MCF 10A (cell line): ENCODE measurements at regions not wholly inside any gene's neighbourhood (a gene's known extent, or its start where the extent isn't known, plus 50 kb on each side); places are given as distances from the start of the nearest gene placed in this dataset.

Experiments used
- BruUV-seq: library from RNA; stranded (reverse); fragments of 400-500 nt; replicated peaks from 2 replicates; lab custom pipeline; 2021; lab: Mats Ljungman, UMichigan
- CTCF ChIA-PET: fragments of 300-600 bp; sonication (Branson Sonifier 250); formaldehyde crosslinking; extraction: SDS; loops from one replicate; lab custom pipeline; 2021; ENCODE audit warnings: antibody characterized with exemption, inconsistent platforms; lab: Yijun Ruan, JAX
- POLR2A ChIA-PET: fragments of 300-600, 350-650 bp; sonication (Branson Sonifier 250); formaldehyde crosslinking; extraction: SDS; loops from one replicate; lab custom pipeline; 2020; ENCODE audit warnings: antibody characterized with exemption, inconsistent platforms; lab: Yijun Ruan, JAX
- DNase-seq: peaks from one replicate; pipeline ENCODE4 v3.0.0-alpha.2; 2018; ENCODE audit not compliant: unreplicated experiment
- H3K27ac Mint-ChIP-seq: one replicate; pipeline ENCODE4 v1.8.0; 2022; ENCODE audit warnings: mild to moderate bottlenecking, low read depth, mixed read lengths; ENCODE audit not compliant: unreplicated experiment
- H3K27me3 Mint-ChIP-seq: one replicate; pipeline ENCODE4 v1.8.0; 2022; ENCODE audit warnings: mixed read lengths; ENCODE audit not compliant: insufficient read depth, unreplicated experiment
- H3K36me3 Mint-ChIP-seq: one replicate; pipeline ENCODE4 v1.8.0; 2022; ENCODE audit warnings: mild to moderate bottlenecking, moderate library complexity, mixed read lengths; ENCODE audit not compliant: insufficient read depth, unreplicated experiment
- H3K4me1 Mint-ChIP-seq: one replicate; pipeline ENCODE4 v1.8.0; 2022; ENCODE audit warnings: mixed read lengths; ENCODE audit not compliant: insufficient read depth, unreplicated experiment
- H3K4me3 Mint-ChIP-seq: one replicate; pipeline ENCODE4 v1.8.0; 2022; ENCODE audit warnings: mild to moderate bottlenecking, moderate library complexity, mixed read lengths; ENCODE audit not compliant: unreplicated experiment
- H3K9me3 Mint-ChIP-seq: one replicate; pipeline ENCODE4 v1.8.0; 2022; ENCODE audit warnings: mixed read lengths; ENCODE audit not compliant: unreplicated experiment
- CTCF ChIP-seq: fragments of 200-600 bp; IDR thresholded peaks from one replicate; pipeline ENCODE4 v1.8.0; 2022; ENCODE audit warnings: antibody characterized with exemption, mild to moderate bottlenecking; ENCODE audit not compliant: unreplicated experiment
- intact Hi-C: fragments of 100-400 bp; cut with micrococcal nuclease; formaldehyde crosslinking; loops from 2 replicates; pipeline ENCODE4 v1.14.1; 2022

DNA sequence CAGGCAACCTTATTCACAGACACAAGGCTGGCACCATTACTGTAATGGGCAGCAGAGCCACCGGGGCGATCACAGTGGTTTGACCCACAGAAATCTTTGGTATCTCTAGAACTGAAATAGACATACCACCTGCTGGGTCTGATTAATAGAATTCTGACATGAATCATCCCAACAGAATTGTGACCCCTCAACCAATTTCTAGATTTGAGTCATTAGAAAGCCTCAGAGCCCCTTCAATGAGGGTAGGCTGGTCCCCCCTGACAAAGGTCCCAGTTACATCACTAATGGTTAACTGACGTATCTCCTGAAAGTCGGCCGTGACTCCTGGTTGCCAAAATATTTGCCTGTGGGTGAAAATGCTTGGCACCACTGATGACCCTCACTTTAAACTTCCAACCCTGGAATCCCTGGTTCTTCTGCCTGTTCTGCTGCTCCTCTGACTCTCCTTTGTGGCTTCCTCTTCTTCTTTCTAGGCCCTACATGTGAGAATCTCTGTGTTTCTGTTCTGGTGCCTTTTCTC is 124.9 kb upstream of the ARID1B start:
- Mint-ChIP-seq H3K9me3 (no peaks in the 10 kb centered on the region), H3K27ac (no peak overlapping the region), H3K4me1 (no peaks in the 10 kb centered on the region), H3K4me3 (no peak overlapping the region), H3K27me3 (peaks cover 15% of the 10 kb centered on the region), H3K36me3 (no peaks in the 10 kb centered on the region)
- CTCF ChIA-PET: no interaction called here
- no TSS peak for BruUV-seq
- POLR2A ChIA-PET: no interaction called here
- DNase-seq: no peak
- TF ChIP-seq CTCF: no peak
- intact Hi-C loops: no loop called here

DNA sequence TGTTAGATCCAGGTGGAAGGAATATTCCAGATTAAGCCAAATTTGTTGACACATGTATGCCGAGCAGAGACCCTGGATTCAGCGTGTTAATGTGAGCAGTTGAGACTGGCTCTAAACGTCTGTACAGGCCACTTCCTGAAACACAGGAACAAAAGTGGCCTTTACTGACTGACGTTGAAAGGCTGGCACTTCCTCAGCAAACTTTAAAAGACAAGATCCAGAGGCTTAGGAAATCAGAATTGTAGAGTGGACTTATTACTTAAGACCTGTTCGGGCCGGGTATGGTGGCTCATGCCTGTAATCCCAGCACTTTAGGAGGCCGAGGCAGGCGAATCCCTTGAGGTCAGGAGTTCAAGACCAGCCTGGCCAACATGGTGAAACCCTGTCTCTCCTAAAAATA is 125.7 kb upstream of the ARID1B start:
- POLR2A ChIA-PET: no interaction called here
- CTCF ChIA-PET: no interaction called here
- intact Hi-C loops: no loop called here
- Mint-ChIP-seq H3K4me3 (no peak overlapping the region), H3K27ac (no peak overlapping the region), H3K4me1 (no peaks in the 10 kb centered on the region), H3K9me3 (no peaks in the 10 kb centered on the region), H3K36me3 (no peaks in the 10 kb centered on the region), H3K27me3 (peaks cover 20% of the 10 kb centered on the region)
- no peak for TF ChIP-seq CTCF
- BruUV-seq: no TSS peak
- DNase-seq: no peak

DNA sequence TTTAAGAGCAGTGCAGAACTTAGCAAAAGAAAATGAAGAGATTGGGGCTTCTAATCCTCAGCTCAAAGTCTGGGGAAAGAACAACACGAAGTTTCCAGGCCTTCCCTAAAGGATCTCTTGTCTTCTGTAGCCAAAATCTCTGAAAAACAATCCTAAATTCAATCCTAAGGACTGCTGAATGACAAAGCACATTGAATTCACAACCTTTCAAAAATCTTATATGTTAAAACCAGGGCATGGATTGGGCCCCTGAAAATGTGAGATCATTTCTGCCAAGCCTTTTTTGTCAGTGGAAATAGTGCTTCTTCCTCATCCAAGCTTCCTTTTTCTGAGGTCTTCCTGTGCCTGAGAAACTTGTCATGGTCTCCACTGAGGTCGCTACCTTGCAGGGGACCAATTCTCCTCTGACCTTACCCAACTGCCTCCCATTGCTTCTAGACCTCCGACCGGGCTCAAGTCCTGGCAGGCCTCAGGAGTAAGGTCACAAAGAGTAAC is 126.2 kb upstream of the ARID1B start:
- H3K36me3 Mint-ChIP-seq: no peaks in the 10 kb centered on the region
- BruUV-seq: no TSS peak
- H3K9me3 Mint-ChIP-seq: no peaks in the 10 kb centered on the region
- no peak overlapping the region for H3K27ac Mint-ChIP-seq
- ChIA-PET POLR2A (no interaction called here), CTCF (no interaction called here)
- TF ChIP-seq CTCF: no peak
- no peak for DNase-seq
- no peak overlapping the region for H3K4me3 Mint-ChIP-seq
- peaks cover 26% of the 10 kb centered on the region for H3K27me3 Mint-ChIP-seq
- intact Hi-C loops: no loop called here
- no peaks in the 10 kb centered on the region for H3K4me1 Mint-ChIP-seq

DNA sequence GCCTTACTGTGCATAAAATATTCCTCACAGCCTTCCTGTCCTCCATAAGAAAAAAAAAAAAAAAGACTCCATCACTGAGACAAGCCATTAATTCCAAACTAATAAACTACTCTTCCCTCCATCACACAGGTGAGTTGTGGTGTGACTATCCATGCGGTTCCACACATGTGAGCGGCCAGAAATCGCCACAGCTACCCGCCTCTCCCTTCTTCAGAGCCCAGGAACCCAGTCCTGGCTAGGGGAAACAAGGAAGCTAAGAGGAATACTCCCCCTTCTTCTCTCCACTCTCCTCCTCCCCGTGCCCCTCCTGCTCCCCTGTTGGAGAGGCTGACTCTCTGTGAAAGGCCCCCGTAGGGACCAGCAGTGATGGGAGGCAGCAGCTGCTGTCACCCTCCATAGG is 128.6 kb upstream of the ARID1B start:
- no peak for TF ChIP-seq CTCF
- no peak overlapping the region for H3K27ac Mint-ChIP-seq
- CTCF ChIA-PET: interaction anchor here (0.7 kb wide), 1 partner anchor 152 kb away, joined by 4 read pairs; no protein-coding TSS in a partner anchor
- no peaks in the 10 kb centered on the region for H3K9me3 Mint-ChIP-seq
- H3K36me3 Mint-ChIP-seq: no peaks in the 10 kb centered on the region
- POLR2A ChIA-PET: interaction anchor here (1.6 kb wide), 1 partner anchor 11 kb away, joined by 3 read pairs; no protein-coding TSS in a partner anchor
- peaks cover 22% of the 10 kb centered on the region for H3K27me3 Mint-ChIP-seq
- no peak for DNase-seq
- H3K4me1 Mint-ChIP-seq: no peaks in the 10 kb centered on the region
- no peak overlapping the region for H3K4me3 Mint-ChIP-seq
- BruUV-seq: no TSS peak
- intact Hi-C loops: no loop called here
